WTC11 (cell line): ENCODE measurements at regions not wholly inside any gene's neighbourhood (a gene's known extent, or its start where the extent isn't known, plus 50 kb on each side); places are given as distances from the start of the nearest gene placed in this dataset.

ENCODE experiments used
- ATAC-seq: fragments of 200-7000 bp; cut with Tn5 transposase; 2 replicates; pipeline ENCODE4 v1.10.0; 2021; ENCODE audit warnings: mild to moderate bottlenecking, moderate library complexity
- CTCF ChIA-PET: fragments of 300-600 bp; sonication (Branson Sonifier 250); formaldehyde crosslinking; loops from one replicate; lab custom pipeline; 2021; ENCODE audit warnings: antibody characterized with exemption; lab: Charles Lee
- POLR2A ChIA-PET: fragments of 350-600 bp; sonication (Branson Sonifier 250); formaldehyde crosslinking; loops from one replicate; lab custom pipeline; 2021; ENCODE audit warnings: antibody characterized with exemption; lab: Charles Lee
- DNase-seq: peaks from one replicate; pipeline ENCODE4 v3.0.0; 2021; ENCODE audit warnings: low spot score
- H3K27ac Mint-ChIP-seq: 2 replicates; pipeline ENCODE4 v1.8.0; 2021; ENCODE audit warnings: mixed read lengths
- H3K27me3 Mint-ChIP-seq: 2 replicates; pipeline ENCODE4 v1.8.0; 2021; ENCODE audit warnings: low read depth, mild to moderate bottlenecking, moderate library complexity, mixed read lengths
- H3K36me3 Mint-ChIP-seq: 2 replicates; pipeline ENCODE4 v1.8.0; 2021; ENCODE audit warnings: mixed read lengths
- H3K4me1 Mint-ChIP-seq: 2 replicates; pipeline ENCODE4 v1.8.0; 2022; ENCODE audit warnings: mixed read lengths
- H3K4me3 Mint-ChIP-seq: 2 replicates; pipeline ENCODE4 v1.8.0; 2021; ENCODE audit warnings: mild to moderate bottlenecking, moderate library complexity, mixed read lengths
- H3K9me3 Mint-ChIP-seq: 2 replicates; pipeline ENCODE4 v1.8.0; 2021; ENCODE audit warnings: mixed read lengths
- CDX4 ChIP-seq: fragments of 250-450 bp; sonication (Bioruptor Pico); IDR thresholded peaks from 2 replicates; pipeline ENCODE4 v1.9.0; 2021; ENCODE audit warnings: moderate library complexity, mild to moderate bottlenecking, inconsistent platforms, borderline replicate concordance
- CREM ChIP-seq: sonication (generic); formaldehyde crosslinking; IDR thresholded peaks from 2 replicates; pipeline ENCODE4 v1.8.1; 2022; ENCODE audit warnings: mild to moderate bottlenecking, missing genetic modification reagents, moderate library complexity
- CTCF ChIP-seq: fragments of 200-600 bp; IDR thresholded peaks from 2 replicates; pipeline ENCODE4 v1.8.0; 2022; ENCODE audit warnings: antibody characterized with exemption
- EMX1 ChIP-seq: fragments of 250-450 bp; sonication (Bioruptor Pico); IDR thresholded peaks from 2 replicates; pipeline ENCODE4 v1.8.0; 2021; ENCODE audit warnings: mild to moderate bottlenecking
- ERG ChIP-seq: fragments of 250-450 bp; sonication (Bioruptor Pico); IDR thresholded peaks from 2 replicates; pipeline ENCODE4 v1.8.0; 2021; ENCODE audit warnings: mild to moderate bottlenecking
- FOXP1 ChIP-seq: sonication (generic); formaldehyde crosslinking; IDR thresholded peaks from 2 replicates; pipeline ENCODE4 v1.8.0; 2022; ENCODE audit warnings: missing genetic modification reagents, mild to moderate bottlenecking, moderate library complexity, borderline replicate concordance
- IRF2 ChIP-seq: sonication (generic); formaldehyde crosslinking; IDR thresholded peaks from 2 replicates; pipeline ENCODE4 v1.8.0; 2022; ENCODE audit warnings: low read depth, missing genetic modification reagents, borderline replicate concordance
- KAT7 ChIP-seq: sonication (generic); formaldehyde crosslinking; IDR thresholded peaks from 2 replicates; pipeline ENCODE4 v1.8.1; 2023; ENCODE audit warnings: missing genetic modification reagents, mild to moderate bottlenecking, borderline replicate concordance
- NFATC4 ChIP-seq: fragments of 250-450 bp; sonication (Bioruptor Pico); IDR thresholded peaks from 2 replicates; pipeline ENCODE4 v1.9.0; 2021; ENCODE audit warnings: mild to moderate bottlenecking
- NR1H2 ChIP-seq: sonication (generic); formaldehyde crosslinking; IDR thresholded peaks from 2 replicates; pipeline ENCODE4 v1.9.0; 2021; ENCODE audit warnings: mild to moderate bottlenecking, moderate library complexity, missing genetic modification reagents
- RELA ChIP-seq: sonication (generic); formaldehyde crosslinking; IDR thresholded peaks from 2 replicates; pipeline ENCODE4 v1.8.1; 2022; ENCODE audit warnings: missing genetic modification reagents, mild to moderate bottlenecking, borderline replicate concordance
- SMAD4 ChIP-seq: sonication (generic); formaldehyde crosslinking; IDR thresholded peaks from 2 replicates; pipeline ENCODE4 v1.8.0; 2022; ENCODE audit warnings: mild to moderate bottlenecking, missing genetic modification reagents
- TCF7 ChIP-seq: sonication (generic); formaldehyde crosslinking; IDR thresholded peaks from 2 replicates; pipeline ENCODE4 v1.8.0; 2022; ENCODE audit warnings: mild to moderate bottlenecking, low read depth, missing genetic modification reagents, moderate library complexity
- USF1 ChIP-seq: sonication (generic); formaldehyde crosslinking; IDR thresholded peaks from 2 replicates; pipeline ENCODE4 v1.8.0; 2022; ENCODE audit warnings: mild to moderate bottlenecking, missing genetic modification reagents
- ZMAT4 ChIP-seq: fragments of 250-450 bp; sonication (Bioruptor Pico); IDR thresholded peaks from 2 replicates; pipeline ENCODE4 v1.9.0; 2021; ENCODE audit warnings: mild to moderate bottlenecking
- ZNF219 ChIP-seq: sonication (generic); formaldehyde crosslinking; IDR thresholded peaks from 2 replicates; pipeline ENCODE4 v1.8.0; 2023; ENCODE audit warnings: missing genetic modification reagents, mild to moderate bottlenecking, borderline replicate concordance
- ZNF396 ChIP-seq: fragments of 250-450 bp; sonication (Bioruptor Pico); IDR thresholded peaks from 2 replicates; pipeline ENCODE4 v1.8.0; 2021; ENCODE audit warnings: mild to moderate bottlenecking, moderate library complexity, borderline replicate concordance
- ZNF416 ChIP-seq: fragments of 250-450 bp; sonication (Bioruptor Pico); IDR thresholded peaks from 2 replicates; pipeline ENCODE4 v1.9.0; 2021; ENCODE audit warnings: mild to moderate bottlenecking, inconsistent platforms
- ZNF532 ChIP-seq: fragments of 250-450 bp; sonication (Bioruptor Pico); IDR thresholded peaks from 2 replicates; pipeline ENCODE4 v1.9.0; 2021; ENCODE audit warnings: mild to moderate bottlenecking, borderline replicate concordance
- TF ChIP-seq, protein P1 (sequence below): sonication (generic); formaldehyde crosslinking; IDR thresholded peaks from 2 replicates; pipeline ENCODE4 v1.8.1; 2022; ENCODE audit warnings: missing genetic modification reagents, borderline replicate concordance
- TF ChIP-seq, protein P2 (sequence below): sonication (generic); formaldehyde crosslinking; IDR thresholded peaks from 2 replicates; pipeline ENCODE4 v1.8.1; 2022; ENCODE audit warnings: mild to moderate bottlenecking, missing genetic modification reagents, moderate library complexity, borderline replicate concordance
- TF ChIP-seq, protein P3 (sequence below): sonication (generic); formaldehyde crosslinking; IDR thresholded peaks from 2 replicates; pipeline ENCODE4 v1.8.1; 2023; ENCODE audit warnings: mild to moderate bottlenecking, missing genetic modification reagents

DNA sequence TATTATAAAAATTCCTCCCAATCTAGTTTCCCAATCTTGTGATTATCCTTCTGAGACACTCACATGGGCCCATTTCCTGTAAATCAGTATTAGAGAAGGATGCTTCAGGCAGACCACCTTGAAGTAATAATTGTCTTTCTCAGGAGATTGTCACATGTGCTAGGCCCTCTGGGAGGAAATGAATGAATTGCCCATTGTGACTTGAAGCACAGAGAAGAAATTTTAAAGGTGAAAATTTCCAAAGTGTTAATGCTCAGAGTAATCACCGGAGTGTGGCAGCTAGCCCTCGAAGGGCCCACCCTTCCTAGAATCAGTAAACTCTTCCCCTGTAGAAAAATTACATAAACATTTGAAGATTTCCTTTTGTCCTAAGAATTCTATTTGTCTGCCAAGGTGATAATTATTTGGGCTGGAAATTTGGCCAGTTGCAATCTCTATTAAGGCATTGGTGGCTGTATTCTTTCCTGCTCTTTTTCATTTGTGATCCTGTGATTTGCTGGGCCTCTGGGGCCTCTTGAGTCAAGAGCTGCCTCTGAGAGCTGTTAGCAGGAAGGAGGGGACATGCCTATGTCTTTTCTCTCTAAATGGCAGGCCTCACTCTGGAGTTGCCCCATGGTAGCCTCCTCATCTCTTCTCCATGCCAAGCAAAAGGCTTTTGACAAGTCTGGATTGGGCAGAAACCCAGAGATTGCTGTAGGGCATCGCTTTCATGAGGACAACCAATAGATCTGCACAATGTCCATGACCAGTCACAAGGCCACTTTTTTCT is 371.5 kb upstream of the ACTBL2 start (continued):
- no peak for TF ChIP-seq CDX4 (CRISPR knock-in tag)
- TF ChIP-seq, protein P1, sequence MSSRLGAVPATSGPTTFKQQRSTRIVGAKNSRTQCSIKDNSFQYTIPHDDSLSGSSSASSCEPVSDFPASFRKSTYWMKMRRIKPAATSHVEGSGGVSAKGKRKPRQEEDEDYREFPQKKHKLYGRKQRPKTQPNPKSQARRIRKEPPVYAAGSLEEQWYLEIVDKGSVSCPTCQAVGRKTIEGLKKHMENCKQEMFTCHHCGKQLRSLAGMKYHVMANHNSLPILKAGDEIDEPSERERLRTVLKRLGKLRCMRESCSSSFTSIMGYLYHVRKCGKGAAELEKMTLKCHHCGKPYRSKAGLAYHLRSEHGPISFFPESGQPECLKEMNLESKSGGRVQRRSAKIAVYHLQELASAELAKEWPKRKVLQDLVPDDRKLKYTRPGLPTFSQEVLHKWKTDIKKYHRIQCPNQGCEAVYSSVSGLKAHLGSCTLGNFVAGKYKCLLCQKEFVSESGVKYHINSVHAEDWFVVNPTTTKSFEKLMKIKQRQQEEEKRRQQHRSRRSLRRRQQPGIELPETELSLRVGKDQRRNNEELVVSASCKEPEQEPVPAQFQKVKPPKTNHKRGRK = no peak
- TF ChIP-seq ZNF396 = no peak
- no peak for TF ChIP-seq EMX1
- no peak for TF ChIP-seq TCF7 (CRISPR knock-in tag)
- TF ChIP-seq ZNF532 (CRISPR knock-in tag) = no peak
- no peak for TF ChIP-seq ZMAT4 (CRISPR knock-in tag)
- TF ChIP-seq KAT7 = no peak
- no peak for TF ChIP-seq USF1
- TF ChIP-seq, protein P2, sequence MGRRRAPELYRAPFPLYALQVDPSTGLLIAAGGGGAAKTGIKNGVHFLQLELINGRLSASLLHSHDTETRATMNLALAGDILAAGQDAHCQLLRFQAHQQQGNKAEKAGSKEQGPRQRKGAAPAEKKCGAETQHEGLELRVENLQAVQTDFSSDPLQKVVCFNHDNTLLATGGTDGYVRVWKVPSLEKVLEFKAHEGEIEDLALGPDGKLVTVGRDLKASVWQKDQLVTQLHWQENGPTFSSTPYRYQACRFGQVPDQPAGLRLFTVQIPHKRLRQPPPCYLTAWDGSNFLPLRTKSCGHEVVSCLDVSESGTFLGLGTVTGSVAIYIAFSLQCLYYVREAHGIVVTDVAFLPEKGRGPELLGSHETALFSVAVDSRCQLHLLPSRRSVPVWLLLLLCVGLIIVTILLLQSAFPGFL (CRISPR knock-in tag) = no peak
- no peak for TF ChIP-seq IRF2 (CRISPR knock-in tag)
- TF ChIP-seq, protein P3, sequence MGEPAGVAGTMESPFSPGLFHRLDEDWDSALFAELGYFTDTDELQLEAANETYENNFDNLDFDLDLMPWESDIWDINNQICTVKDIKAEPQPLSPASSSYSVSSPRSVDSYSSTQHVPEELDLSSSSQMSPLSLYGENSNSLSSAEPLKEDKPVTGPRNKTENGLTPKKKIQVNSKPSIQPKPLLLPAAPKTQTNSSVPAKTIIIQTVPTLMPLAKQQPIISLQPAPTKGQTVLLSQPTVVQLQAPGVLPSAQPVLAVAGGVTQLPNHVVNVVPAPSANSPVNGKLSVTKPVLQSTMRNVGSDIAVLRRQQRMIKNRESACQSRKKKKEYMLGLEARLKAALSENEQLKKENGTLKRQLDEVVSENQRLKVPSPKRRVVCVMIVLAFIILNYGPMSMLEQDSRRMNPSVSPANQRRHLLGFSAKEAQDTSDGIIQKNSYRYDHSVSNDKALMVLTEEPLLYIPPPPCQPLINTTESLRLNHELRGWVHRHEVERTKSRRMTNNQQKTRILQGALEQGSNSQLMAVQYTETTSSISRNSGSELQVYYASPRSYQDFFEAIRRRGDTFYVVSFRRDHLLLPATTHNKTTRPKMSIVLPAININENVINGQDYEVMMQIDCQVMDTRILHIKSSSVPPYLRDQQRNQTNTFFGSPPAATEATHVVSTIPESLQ (CRISPR knock-in tag) = no peak
- no peak for TF ChIP-seq CREM (CRISPR knock-in tag)

- Mint-ChIP-seq H3K4me1 (peaks cover 6% of the 10 kb centered on the region), H3K27me3 (no peaks in the 10 kb centered on the region), H3K9me3 (peaks cover 2% of the 10 kb centered on the region; the same call in 1 of the 2 replicates), H3K4me3 (no peak overlapping the region), H3K36me3 (no peaks in the 10 kb centered on the region), H3K27ac (no peak overlapping the region)
- ChIA-PET CTCF (no interaction called here), POLR2A (no interaction called here)
- ATAC-seq (no peak), DNase-seq (no peak)
- TF ChIP-seq ZNF416 (no peak), FOXP1 (CRISPR knock-in tag) (no peak), ERG (CRISPR knock-in tag) (no peak), NR1H2 (CRISPR knock-in tag) (no peak), NFATC4 (CRISPR knock-in tag) (no peak), CTCF (no peak), SMAD4 (no peak), TCF7 (CRISPR knock-in tag) (no peak), ZNF219 (CRISPR knock-in tag) (no peak), RELA (no peak)
These were observed 367.5 kb upstream of the ACTBL2 start for GRCh38 chr5:57850109-57850508.
